ENCODE measurements at regions not wholly inside any gene's neighbourhood (a gene's known extent, or its start where the extent isn't known, plus 50 kb on each side); places are given as distances from the start of the nearest gene placed in this dataset.

DNA sequence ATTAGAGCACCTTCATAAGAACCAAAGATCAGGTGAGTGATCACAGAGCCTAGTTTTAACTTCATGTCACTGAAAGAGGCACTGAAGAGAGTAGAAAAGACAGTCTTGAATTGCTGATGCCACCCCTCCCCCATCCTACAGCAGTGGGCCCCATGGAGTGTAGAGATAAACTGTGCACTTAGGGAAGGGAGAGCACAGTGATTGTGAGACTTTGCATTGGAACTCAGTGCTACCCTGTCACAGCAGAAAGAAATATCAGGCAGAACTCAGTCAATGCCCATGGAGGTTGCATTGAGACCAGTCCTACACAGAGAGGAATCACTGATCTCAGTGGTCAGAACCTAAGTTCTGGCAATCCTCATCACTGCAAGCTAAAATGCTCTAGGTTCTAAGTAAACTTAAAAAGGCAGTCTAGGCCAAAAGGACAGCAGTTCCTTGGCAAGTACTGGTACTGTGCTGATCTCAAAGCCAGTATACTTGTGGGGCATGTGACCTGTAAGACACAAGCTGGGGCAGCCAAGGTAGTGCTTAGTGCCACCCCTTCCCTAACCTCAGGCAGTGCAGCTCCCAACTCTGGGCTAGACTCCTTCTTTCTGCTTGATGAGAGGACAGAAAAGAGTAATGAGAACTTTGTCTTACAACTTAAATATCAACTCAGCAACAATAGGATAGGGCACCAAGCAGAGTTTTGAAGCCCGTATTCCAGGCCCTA is 94.1 kb downstream of the FSCB start:
- TF ChIP-seq, protein P1, sequence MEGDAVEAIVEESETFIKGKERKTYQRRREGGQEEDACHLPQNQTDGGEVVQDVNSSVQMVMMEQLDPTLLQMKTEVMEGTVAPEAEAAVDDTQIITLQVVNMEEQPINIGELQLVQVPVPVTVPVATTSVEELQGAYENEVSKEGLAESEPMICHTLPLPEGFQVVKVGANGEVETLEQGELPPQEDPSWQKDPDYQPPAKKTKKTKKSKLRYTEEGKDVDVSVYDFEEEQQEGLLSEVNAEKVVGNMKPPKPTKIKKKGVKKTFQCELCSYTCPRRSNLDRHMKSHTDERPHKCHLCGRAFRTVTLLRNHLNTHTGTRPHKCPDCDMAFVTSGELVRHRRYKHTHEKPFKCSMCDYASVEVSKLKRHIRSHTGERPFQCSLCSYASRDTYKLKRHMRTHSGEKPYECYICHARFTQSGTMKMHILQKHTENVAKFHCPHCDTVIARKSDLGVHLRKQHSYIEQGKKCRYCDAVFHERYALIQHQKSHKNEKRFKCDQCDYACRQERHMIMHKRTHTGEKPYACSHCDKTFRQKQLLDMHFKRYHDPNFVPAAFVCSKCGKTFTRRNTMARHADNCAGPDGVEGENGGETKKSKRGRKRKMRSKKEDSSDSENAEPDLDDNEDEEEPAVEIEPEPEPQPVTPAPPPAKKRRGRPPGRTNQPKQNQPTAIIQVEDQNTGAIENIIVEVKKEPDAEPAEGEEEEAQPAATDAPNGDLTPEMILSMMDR (IDR thresholded peaks at IDR 0.05; ENCODE audit: extremely low read depth, missing control alignments), result no peak
- no peak for DNase-seq (ENCODE audit: low spot score)

DNA sequence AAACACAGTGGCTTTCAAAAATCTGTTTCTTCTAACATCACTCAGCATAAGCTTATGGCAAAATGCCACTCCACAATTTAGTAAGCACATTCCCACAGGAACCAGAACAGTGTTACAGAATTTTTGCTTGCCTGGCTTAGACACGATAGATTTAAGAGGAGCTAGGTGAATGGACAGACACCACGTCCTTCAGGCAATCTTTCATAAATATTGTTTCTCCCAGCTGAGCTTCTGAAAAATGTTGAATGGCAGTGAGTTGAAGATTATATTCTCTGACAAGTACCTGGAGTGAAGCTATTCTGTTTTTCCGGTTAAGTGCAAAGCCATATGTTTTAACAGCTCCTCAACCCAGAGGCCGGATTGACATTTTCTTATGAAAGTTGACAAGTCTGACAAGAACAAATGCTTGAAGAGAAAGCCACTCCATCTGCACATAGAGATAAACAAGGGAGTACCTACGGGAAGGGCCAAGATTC is 102.0 kb downstream of the FSCB start:
- TF ChIP-seq, protein P1 (IDR thresholded peaks at IDR 0.05; ENCODE audit: extremely low read depth, missing control alignments), result no peak
- DNase-seq (ENCODE audit: low spot score), result no peak

DNA sequence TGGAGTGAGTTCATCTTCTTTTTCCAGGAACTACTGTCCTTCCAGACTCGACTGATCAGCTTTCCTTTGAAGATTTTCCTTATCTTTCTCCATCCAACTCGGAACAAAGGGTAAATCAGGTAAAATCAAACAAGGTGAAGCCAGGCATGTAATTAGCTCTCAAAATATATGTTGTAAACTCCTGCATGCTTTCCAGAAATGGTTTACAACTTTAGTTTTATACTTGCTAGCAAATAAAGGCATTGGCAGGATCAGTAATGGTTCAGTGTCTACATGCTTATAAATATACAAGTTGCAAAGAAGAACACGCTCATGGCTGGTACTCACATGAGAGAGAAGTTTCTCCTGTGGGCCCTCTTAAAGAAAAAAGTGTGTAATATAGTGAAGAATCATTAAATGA is 102.5 kb downstream of the FSCB start:
- TF ChIP-seq, protein P1 (IDR thresholded peaks at IDR 0.05; ENCODE audit: extremely low read depth, missing control alignments), result no peak
- DNase-seq (ENCODE audit: low spot score), result no peak

DNA sequence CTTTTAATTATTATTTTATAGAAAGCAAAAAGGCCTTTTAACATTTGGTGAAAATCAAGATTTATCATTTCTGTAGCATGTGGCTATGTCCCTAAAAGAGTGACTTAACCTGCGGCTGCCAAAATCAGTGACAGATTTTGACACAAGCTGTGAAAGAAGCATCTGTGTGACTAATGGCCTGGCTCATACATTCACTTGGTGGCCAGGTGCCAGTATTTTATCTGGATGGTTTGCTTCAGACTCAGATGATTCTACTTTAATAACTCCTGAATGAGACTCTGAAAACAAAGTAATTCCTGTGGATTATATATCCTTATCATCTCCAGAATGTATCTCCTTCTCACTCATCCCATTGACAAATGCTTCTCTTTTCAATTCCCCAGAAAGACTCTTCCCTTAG is 103.0 kb downstream of the FSCB start:
- no peak for DNase-seq (ENCODE audit: low spot score)
- TF ChIP-seq, protein P1 (IDR thresholded peaks at IDR 0.05; ENCODE audit: extremely low read depth, missing control alignments), result no peak

DNA sequence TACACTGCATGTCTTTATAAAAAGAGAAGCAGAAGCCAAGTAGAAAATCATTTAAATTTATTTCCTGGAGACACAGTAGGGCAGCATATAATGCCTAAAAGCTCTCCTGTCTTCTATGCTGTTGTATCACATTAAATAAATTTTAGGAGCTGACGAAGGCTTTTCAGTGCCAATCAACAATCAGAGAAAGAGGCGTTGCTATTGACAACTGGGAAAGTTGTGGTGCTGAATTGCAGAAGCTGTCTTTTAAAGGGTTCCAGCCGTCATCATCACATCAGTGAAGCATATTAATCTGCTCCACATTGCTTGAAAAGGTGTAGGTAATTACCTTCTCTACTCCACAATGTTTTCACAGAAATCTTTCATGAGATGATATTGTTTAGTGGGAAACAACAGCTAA is 103.9 kb downstream of the FSCB start:
- no peak for DNase-seq (ENCODE audit: low spot score)
- TF ChIP-seq, protein P1 (IDR thresholded peaks at IDR 0.05; ENCODE audit: extremely low read depth, missing control alignments), result no peak

DNA sequence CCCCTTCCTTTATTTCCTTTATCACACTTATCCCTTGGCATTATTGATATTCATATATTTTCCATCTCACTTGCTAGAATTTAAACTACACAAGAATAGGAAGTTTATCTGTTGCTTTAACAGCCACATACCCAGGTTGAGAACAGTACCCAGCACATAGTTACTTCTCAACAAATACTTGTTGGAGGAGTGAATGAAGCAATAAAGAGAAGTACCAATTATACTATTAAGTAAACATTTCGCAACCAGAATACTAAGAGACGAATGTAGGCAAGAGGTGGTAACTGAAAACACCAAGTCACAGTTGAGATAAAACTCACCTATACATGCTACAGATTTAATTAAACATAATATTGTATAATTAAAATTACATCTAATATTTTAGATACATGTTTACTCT is 110.9 kb downstream of the FSCB start:
- no peak for DNase-seq (ENCODE audit: low spot score)
- TF ChIP-seq, protein P1 (IDR thresholded peaks at IDR 0.05; ENCODE audit: extremely low read depth, missing control alignments), result no peak

DNA sequence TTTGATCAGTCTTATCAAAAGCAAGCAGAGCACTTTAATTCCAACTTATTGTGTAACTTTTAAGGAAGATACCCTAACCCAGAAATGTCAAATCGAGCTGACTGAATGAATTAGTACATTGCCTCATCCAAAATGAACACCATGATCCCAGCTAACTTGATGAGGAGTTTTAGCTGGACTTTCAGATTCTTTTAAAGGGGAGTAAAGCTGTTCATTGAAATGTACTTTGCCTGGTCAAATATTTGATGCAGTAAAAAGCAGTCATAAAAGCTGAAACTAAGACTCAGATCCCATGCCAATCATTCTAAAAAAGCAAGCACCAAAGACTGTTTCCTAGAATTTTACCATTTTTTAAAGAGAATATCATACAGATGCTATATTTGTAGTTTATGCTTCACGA is 114.1 kb downstream of the FSCB start:
- no peak for DNase-seq (ENCODE audit: low spot score)
- TF ChIP-seq, protein P1 (IDR thresholded peaks at IDR 0.05; ENCODE audit: extremely low read depth, missing control alignments), result no peak

Measured in GM20000 (cell line).